HepG2 (cell line): ENCODE measurements at regions not wholly inside any gene's neighbourhood (a gene's known extent, or its start where the extent isn't known, plus 50 kb on each side); places are given as distances from the start of the nearest gene placed in this dataset.

ENCODE experiments used
- HOXA5 ChIP-seq: sonication (generic); formaldehyde crosslinking; IDR thresholded peaks from 2 replicates; pipeline ENCODE4 v1.4.0; 2020; ENCODE audit warnings: missing genetic modification reagents
- KAT8 ChIP-seq: IDR thresholded peaks from 2 replicates; pipeline ENCODE4 v1.6.1; 2016; ENCODE audit warnings: missing genetic modification reagents, missing compliant biosample characterization
- KMT2A ChIP-seq: sonication (generic); formaldehyde crosslinking; IDR thresholded peaks from 2 replicates; pipeline ENCODE4 v1.4.0; 2020; ENCODE audit warnings: missing genetic modification reagents
- MEIS2 ChIP-seq: sonication (generic); formaldehyde crosslinking; IDR thresholded peaks from 2 replicates; pipeline ENCODE4 v1.9.0; 2021; ENCODE audit warnings: mild to moderate bottlenecking, missing genetic modification reagents
- MYC ChIP-seq: sonication (generic); formaldehyde crosslinking; IDR thresholded peaks from 2 replicates; pipeline ENCODE4 v1.9.0; 2021; ENCODE audit warnings: missing genetic modification reagents, borderline replicate concordance
- PHF20 ChIP-seq: sonication (generic); formaldehyde crosslinking; IDR thresholded peaks from 2 replicates; pipeline ENCODE4 v1.5.0; 2020; ENCODE audit warnings: mild to moderate bottlenecking, missing genetic modification reagents
- TCF7 ChIP-seq: sonication (generic); IDR thresholded peaks from 2 replicates; pipeline ENCODE4 v1.6.1; 2016; ENCODE audit warnings: antibody characterized with exemption, low read depth
- TOPORS ChIP-seq: sonication (generic); formaldehyde crosslinking; IDR thresholded peaks from 2 replicates; pipeline ENCODE4 v1.8.0; 2023; ENCODE audit warnings: mild to moderate bottlenecking, missing genetic modification reagents
- YY1 ChIP-seq: IDR thresholded peaks from 2 replicates; pipeline ENCODE4 v1.6.1; 2011; ENCODE audit warnings: low read length, low read depth, moderate library complexity, mild to moderate bottlenecking; ENCODE audit not compliant: insufficient read depth, insufficient replicate concordance
- ZNF768 ChIP-seq: sonication (generic); formaldehyde crosslinking; IDR thresholded peaks from 2 replicates; pipeline ENCODE4 v1.4.0; 2020; ENCODE audit warnings: missing genetic modification reagents
- TF ChIP-seq, protein P1 (sequence below): sonication (generic); formaldehyde crosslinking; IDR thresholded peaks from 2 replicates; pipeline ENCODE4 v1.8.1; 2023; ENCODE audit warnings: missing genetic modification reagents, inconsistent platforms, borderline replicate concordance
- TF ChIP-seq, protein P2 (sequence below): sonication (generic); formaldehyde crosslinking; IDR thresholded peaks from 2 replicates; pipeline ENCODE4 v1.5.0; 2020; ENCODE audit warnings: mild to moderate bottlenecking, missing genetic modification reagents, moderate library complexity

DNA sequence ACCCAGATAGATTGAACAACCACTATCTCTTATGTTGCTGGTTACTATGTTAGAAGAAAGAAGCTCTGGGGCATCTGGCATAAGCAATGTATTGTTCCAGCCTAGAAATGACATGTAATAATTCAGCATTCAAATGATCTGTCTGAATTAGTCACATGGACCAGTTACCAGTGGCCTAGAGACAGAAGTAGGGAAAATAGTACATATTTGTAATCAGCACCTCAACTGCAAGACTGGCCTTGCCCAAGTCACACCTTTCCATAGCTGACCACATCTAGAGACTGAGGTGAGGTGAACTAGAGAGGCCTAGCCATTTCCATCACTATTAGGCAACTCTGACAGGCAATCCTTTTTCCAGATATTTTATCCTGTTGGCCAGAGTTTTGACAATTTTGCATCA is 315.6 kb upstream of the KCND2 start:
- TF ChIP-seq PHF20 (CRISPR knock-in tag) (no peak), TOPORS (CRISPR knock-in tag) (no peak), HOXA5 (CRISPR knock-in tag) (no peak), KAT8 (CRISPR knock-in tag) (no peak), ZNF768 (CRISPR knock-in tag) (no peak), MEIS2 (no peak), TCF7 (no peak), MYC (CRISPR knock-in tag) (no peak), KMT2A (no peak), YY1 (no peak)
- TF ChIP-seq, protein P1, sequence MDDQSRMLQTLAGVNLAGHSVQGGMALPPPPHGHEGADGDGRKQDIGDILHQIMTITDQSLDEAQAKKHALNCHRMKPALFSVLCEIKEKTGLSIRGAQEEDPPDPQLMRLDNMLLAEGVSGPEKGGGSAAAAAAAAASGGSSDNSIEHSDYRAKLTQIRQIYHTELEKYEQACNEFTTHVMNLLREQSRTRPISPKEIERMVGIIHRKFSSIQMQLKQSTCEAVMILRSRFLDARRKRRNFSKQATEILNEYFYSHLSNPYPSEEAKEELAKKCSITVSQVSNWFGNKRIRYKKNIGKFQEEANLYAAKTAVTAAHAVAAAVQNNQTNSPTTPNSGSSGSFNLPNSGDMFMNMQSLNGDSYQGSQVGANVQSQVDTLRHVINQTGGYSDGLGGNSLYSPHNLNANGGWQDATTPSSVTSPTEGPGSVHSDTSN (CRISPR knock-in tag): no peak
- TF ChIP-seq, protein P2, sequence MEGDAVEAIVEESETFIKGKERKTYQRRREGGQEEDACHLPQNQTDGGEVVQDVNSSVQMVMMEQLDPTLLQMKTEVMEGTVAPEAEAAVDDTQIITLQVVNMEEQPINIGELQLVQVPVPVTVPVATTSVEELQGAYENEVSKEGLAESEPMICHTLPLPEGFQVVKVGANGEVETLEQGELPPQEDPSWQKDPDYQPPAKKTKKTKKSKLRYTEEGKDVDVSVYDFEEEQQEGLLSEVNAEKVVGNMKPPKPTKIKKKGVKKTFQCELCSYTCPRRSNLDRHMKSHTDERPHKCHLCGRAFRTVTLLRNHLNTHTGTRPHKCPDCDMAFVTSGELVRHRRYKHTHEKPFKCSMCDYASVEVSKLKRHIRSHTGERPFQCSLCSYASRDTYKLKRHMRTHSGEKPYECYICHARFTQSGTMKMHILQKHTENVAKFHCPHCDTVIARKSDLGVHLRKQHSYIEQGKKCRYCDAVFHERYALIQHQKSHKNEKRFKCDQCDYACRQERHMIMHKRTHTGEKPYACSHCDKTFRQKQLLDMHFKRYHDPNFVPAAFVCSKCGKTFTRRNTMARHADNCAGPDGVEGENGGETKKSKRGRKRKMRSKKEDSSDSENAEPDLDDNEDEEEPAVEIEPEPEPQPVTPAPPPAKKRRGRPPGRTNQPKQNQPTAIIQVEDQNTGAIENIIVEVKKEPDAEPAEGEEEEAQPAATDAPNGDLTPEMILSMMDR (CRISPR knock-in tag): no peak
